ENCODE measurements at regions not wholly inside any gene's neighbourhood (a gene's known extent, or its start where the extent isn't known, plus 50 kb on each side); places are given as distances from the start of the nearest gene placed in this dataset.

GRCh38 chr5:8473016-8473415, 604.1 kb downstream of the MTRR start:
- in situ Hi-C loops (cut with HindIII; ENCODE audit: low pct_ligation_motif_present, low pct_unique_long_range_greater_than_20kb, low sequenced_read_pairs), result no loop called here
- no peak for DNase-seq

- DNase-seq, result no peak
- in situ Hi-C loops (cut with HindIII; ENCODE audit: low pct_ligation_motif_present, low pct_unique_long_range_greater_than_20kb, low sequenced_read_pairs), result no loop called here
Measured at GRCh38 chr5:8473827-8474568, 605.0 kb downstream of the MTRR start.

GRCh38 chr5:8474569-8474930, 605.6 kb downstream of the MTRR start:
- DNase-seq, result no peak
- in situ Hi-C loops (cut with HindIII; ENCODE audit: low pct_ligation_motif_present, low pct_unique_long_range_greater_than_20kb, low sequenced_read_pairs), result no loop called here

GRCh38 chr5:8478326-8478725, 609.4 kb downstream of the MTRR start:
- in situ Hi-C loops (cut with HindIII; ENCODE audit: low pct_ligation_motif_present, low pct_unique_long_range_greater_than_20kb, low sequenced_read_pairs), result no loop called here
- DNase-seq, result no peak

GRCh38 chr5:8481007-8481406, 612.1 kb downstream of the MTRR start:
- no peak for DNase-seq
- in situ Hi-C loops (cut with HindIII; ENCODE audit: low pct_ligation_motif_present, low pct_unique_long_range_greater_than_20kb, low sequenced_read_pairs), result no loop called here

GRCh38 chr5:8491254-8491653, 622.3 kb downstream of the MTRR start:
- in situ Hi-C loops (cut with HindIII; ENCODE audit: low pct_ligation_motif_present, low pct_unique_long_range_greater_than_20kb, low sequenced_read_pairs), result no loop called here
- no peak for DNase-seq

- in situ Hi-C loops (cut with HindIII; ENCODE audit: low pct_ligation_motif_present, low pct_unique_long_range_greater_than_20kb, low sequenced_read_pairs), result no loop called here
- no peak for DNase-seq
Measured at GRCh38 chr5:8493176-8493575, 624.2 kb downstream of the MTRR start.

GRCh38 chr5:8500426-8500825, 631.5 kb downstream of the MTRR start:
- in situ Hi-C loops (cut with HindIII; ENCODE audit: low pct_ligation_motif_present, low pct_unique_long_range_greater_than_20kb, low sequenced_read_pairs), result no loop called here

GRCh38 chr5:8505196-8505595, 636.2 kb downstream of the MTRR start:
- in situ Hi-C loops (cut with HindIII; ENCODE audit: low pct_ligation_motif_present, low pct_unique_long_range_greater_than_20kb, low sequenced_read_pairs), result no loop called here
- no peak for DNase-seq

More at GRCh38 chr5:8500426-8500825, 631.5 kb downstream of the MTRR start:
- DNase-seq, result no peak

GRCh38 chr5:8508231-8508630, 639.3 kb downstream of the MTRR start:
- DNase-seq, result no peak

GRCh38 chr5:8516356-8516755, 647.4 kb downstream of the MTRR start:
- in situ Hi-C loops (cut with HindIII; ENCODE audit: low pct_ligation_motif_present, low pct_unique_long_range_greater_than_20kb, low sequenced_read_pairs), result no loop called here
- no peak for DNase-seq

More at GRCh38 chr5:8508231-8508630, 639.3 kb downstream of the MTRR start:
- in situ Hi-C loops (cut with HindIII; ENCODE audit: low pct_ligation_motif_present, low pct_unique_long_range_greater_than_20kb, low sequenced_read_pairs), result no loop called here

- no peak for DNase-seq
- in situ Hi-C loops (cut with HindIII; ENCODE audit: low pct_ligation_motif_present, low pct_unique_long_range_greater_than_20kb, low sequenced_read_pairs), result no loop called here
Measured at GRCh38 chr5:8517456-8517855, 648.5 kb downstream of the MTRR start.

GRCh38 chr5:8520917-8521316, 652.0 kb downstream of the MTRR start:
- no peak for DNase-seq
- in situ Hi-C loops (cut with HindIII; ENCODE audit: low pct_ligation_motif_present, low pct_unique_long_range_greater_than_20kb, low sequenced_read_pairs), result no loop called here

- DNase-seq, result no peak
Measured at GRCh38 chr5:8521991-8522390, 653.0 kb downstream of the MTRR start.

GRCh38 chr5:8522646-8523045, 653.7 kb downstream of the MTRR start:
- DNase-seq, result no peak
- in situ Hi-C loops (cut with HindIII; ENCODE audit: low pct_ligation_motif_present, low pct_unique_long_range_greater_than_20kb, low sequenced_read_pairs), result no loop called here

More at GRCh38 chr5:8521991-8522390, 653.0 kb downstream of the MTRR start:
- in situ Hi-C loops (cut with HindIII; ENCODE audit: low pct_ligation_motif_present, low pct_unique_long_range_greater_than_20kb, low sequenced_read_pairs), result no loop called here

- in situ Hi-C loops (cut with HindIII; ENCODE audit: low pct_ligation_motif_present, low pct_unique_long_range_greater_than_20kb, low sequenced_read_pairs), result no loop called here
- no peak for DNase-seq
Measured at GRCh38 chr5:8523501-8523900, 654.6 kb downstream of the MTRR start.

- DNase-seq, result no peak
- in situ Hi-C loops (cut with HindIII; ENCODE audit: low pct_ligation_motif_present, low pct_unique_long_range_greater_than_20kb, low sequenced_read_pairs), result no loop called here
Measured at GRCh38 chr5:8525819-8526218, 656.9 kb downstream of the MTRR start.

- no peak for DNase-seq
- in situ Hi-C loops (cut with HindIII; ENCODE audit: low pct_ligation_motif_present, low pct_unique_long_range_greater_than_20kb, low sequenced_read_pairs), result no loop called here
Measured at GRCh38 chr5:8528106-8528505, 659.2 kb downstream of the MTRR start.

GRCh38 chr5:8538821-8539220, 669.9 kb downstream of the MTRR start:
- in situ Hi-C loops (cut with HindIII; ENCODE audit: low pct_ligation_motif_present, low pct_unique_long_range_greater_than_20kb, low sequenced_read_pairs), result no loop called here

GRCh38 chr5:8540317-8540716, 671.4 kb downstream of the MTRR start:
- in situ Hi-C loops (cut with HindIII; ENCODE audit: low pct_ligation_motif_present, low pct_unique_long_range_greater_than_20kb, low sequenced_read_pairs), result no loop called here
- DNase-seq, result no peak

More at GRCh38 chr5:8538821-8539220, 669.9 kb downstream of the MTRR start:
- no peak for DNase-seq

- DNase-seq, result no peak
- in situ Hi-C loops (cut with HindIII; ENCODE audit: low pct_ligation_motif_present, low pct_unique_long_range_greater_than_20kb, low sequenced_read_pairs), result no loop called here
Measured at GRCh38 chr5:8550921-8551320, 682.0 kb downstream of the MTRR start.

Measured in ACHN (cell line).